Hepatocyte (in vitro differentiated cells): ENCODE measurements at regions not wholly inside any gene's neighbourhood (a gene's known extent, or its start where the extent isn't known, plus 50 kb on each side); places are given as distances from the start of the nearest gene placed in this dataset.
A peak's percentile ranks its signal among the peaks of the same experiment; 100 is the strongest.

Experiments used
- DNase-seq: peaks from one replicate; pipeline ENCODE4 v3.0.0-alpha.2; 2016; ENCODE audit warnings: low spot score
- H2AFZ ChIP-seq: fragments of 200-600 bp; sonication (generic); 2 replicates; pipeline ENCODE4 v1.6.0; 2016; ENCODE audit warnings: antibody characterized with exemption, mild to moderate bottlenecking
- H3K27ac ChIP-seq: fragments of 200-600 bp; sonication (generic); 2 replicates; pipeline ENCODE4 v1.5.1; 2016; ENCODE audit warnings: mild to moderate bottlenecking
- H3K27me3 ChIP-seq: fragments of 200-600 bp; sonication (generic); 2 replicates; pipeline ENCODE4 v1.6.1; 2016
- H3K36me3 ChIP-seq: fragments of 200-600 bp; sonication (generic); replicated peaks from 2 replicates; pipeline ENCODE4 v1.5.1; 2016; ENCODE audit warnings: low read depth; ENCODE audit not compliant: insufficient read depth
- H3K4me1 ChIP-seq: fragments of 200-600 bp; sonication (generic); 2 replicates; pipeline ENCODE4 v1.5.1; 2016; ENCODE audit warnings: mild to moderate bottlenecking, moderate library complexity; ENCODE audit not compliant: insufficient read depth
- H3K4me2 ChIP-seq: fragments of 200-600 bp; sonication (generic); 2 replicates; pipeline ENCODE4 v1.6.0; 2016
- H3K4me3 ChIP-seq: fragments of 200-600 bp; sonication (generic); 2 replicates; pipeline ENCODE4 v1.5.1; 2016; ENCODE audit warnings: mild to moderate bottlenecking
- H3K79me2 ChIP-seq: fragments of 200-600 bp; sonication (generic); 2 replicates; pipeline ENCODE4 v1.6.0; 2017; ENCODE audit warnings: mild to moderate bottlenecking
- H3K9me2 ChIP-seq: fragments of 200-600 bp; sonication (generic); replicated peaks from 2 replicates; pipeline ENCODE4 v1.6.0; 2017; ENCODE audit warnings: mild to moderate bottlenecking; ENCODE audit not compliant: insufficient read depth
- H3K9me3 ChIP-seq: fragments of 200-600 bp; sonication (generic); 2 replicates; pipeline ENCODE4 v1.5.1; 2016; ENCODE audit warnings: low read depth, mild to moderate bottlenecking
- H4K20me1 ChIP-seq: fragments of 200-600 bp; sonication (generic); 2 replicates; pipeline ENCODE4 v1.6.0; 2016; ENCODE audit warnings: mild to moderate bottlenecking; ENCODE audit not compliant: insufficient read depth, poor library complexity, severe bottlenecking
- CTCF ChIP-seq: fragments of 200-600 bp; sonication (generic); IDR thresholded peaks from 2 replicates; pipeline ENCODE4 v1.5.1; 2016; ENCODE audit warnings: antibody characterized with exemption, mild to moderate bottlenecking; ENCODE audit not compliant: poor library complexity
- EZH2 ChIP-seq: fragments of 200-600 bp; sonication (generic); IDR thresholded peaks from 2 replicates; pipeline ENCODE4 v1.6.1; 2016; ENCODE audit warnings: antibody characterized with exemption, mild to moderate bottlenecking, borderline replicate concordance
- EZH2phosphoT487 ChIP-seq: fragments of 200-600 bp; sonication (generic); IDR thresholded peaks from one replicate; pipeline ENCODE4 v1.6.1; 2018; ENCODE audit warnings: antibody characterized with exemption, mild to moderate bottlenecking, low read depth, moderate library complexity; ENCODE audit not compliant: unreplicated experiment, severe bottlenecking
- WGBS: methylation state at CpG from one replicate; pipeline ENCODE4 v1.1.6; 2016; ENCODE audit warnings: low lambda C conversion rate; ENCODE audit errors: missing lambda C conversion rate; 5-methylcytosine and 5-hydroxymethylcytosine counted together

- Histone ChIP-seq H3K4me2 (no peak overlapping the region), H3K9me2 (no peaks in the 10 kb centered on the region), H4K20me1 (peaks cover 2% of the 10 kb centered on the region), H3K4me1 (no peaks in the 10 kb centered on the region), H3K27ac (no peak overlapping the region), H3K9me3 (no peaks in the 10 kb centered on the region), H3K27me3 (no peaks in the 10 kb centered on the region), H3K36me3 (no peaks in the 10 kb centered on the region), H2AFZ (no peak overlapping the region), H3K79me2 (peaks cover 3% of the 10 kb centered on the region), H3K4me3 (no peak overlapping the region)
- no peak for DNase-seq
- WGBS = 96% methylated on average over 3 of the region's 3 CpGs
- TF ChIP-seq EZH2 = no peak
These were observed 90.5 kb upstream of the JAK1 start for GRCh38 chr1:65056866-65057265.

DNA sequence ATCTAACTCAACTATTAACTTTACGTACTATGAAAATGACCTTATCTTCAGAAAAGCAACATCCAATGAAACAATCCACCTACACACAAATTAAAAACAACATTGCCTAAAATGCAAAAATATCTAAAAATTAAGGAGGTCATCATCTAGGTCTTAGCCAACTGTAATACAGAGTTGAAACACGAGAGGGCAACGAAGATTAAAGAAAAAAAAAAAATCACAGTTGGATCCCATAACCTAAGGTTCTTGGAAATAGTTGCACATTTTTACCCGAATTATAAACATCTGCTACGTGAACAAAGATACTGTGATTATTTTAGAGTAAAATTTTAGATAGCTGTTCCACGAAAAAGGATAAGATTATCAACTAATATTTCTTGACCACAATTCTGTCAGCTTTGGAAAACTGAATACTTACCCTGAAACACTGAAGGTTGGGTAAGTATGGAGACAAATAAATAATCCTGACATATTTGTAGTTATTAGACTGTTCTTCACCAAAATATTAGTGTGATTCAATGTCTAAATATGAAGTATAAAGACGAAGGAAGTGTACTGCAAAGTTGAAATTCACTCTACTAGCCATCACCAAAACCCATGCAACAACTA lies 88.0 kb upstream of the AK4 start:
- no peak overlapping the region for H3K4me2 ChIP-seq

GRCh38 chr1:65062339-65062738 lies 85.7 kb upstream of the AK4 start:
- H3K4me1 ChIP-seq = peaks cover 9% of the 10 kb centered on the region
- H3K9me2 ChIP-seq = no peaks in the 10 kb centered on the region
- no peaks in the 10 kb centered on the region for H3K9me3 ChIP-seq
- TF ChIP-seq EZH2phosphoT487 (no peak), EZH2 (no peak), CTCF (no peak)
- H2AFZ ChIP-seq = no peak overlapping the region
- no peak overlapping the region for H3K4me2 ChIP-seq
- H3K4me3 ChIP-seq = no peak overlapping the region
- H4K20me1 ChIP-seq = peaks cover 4% of the 10 kb centered on the region
- 74% methylated on average over 2 of the region's 2 CpGs for WGBS
- H3K36me3 ChIP-seq = no peaks in the 10 kb centered on the region
- peaks cover 9% of the 10 kb centered on the region for H3K79me2 ChIP-seq
- H3K27me3 ChIP-seq = no peaks in the 10 kb centered on the region
- DNase-seq = no peak
- H3K27ac ChIP-seq = no peak overlapping the region

More for the DNA sequence above, 88.0 kb upstream of the AK4 start:
- no peaks in the 10 kb centered on the region for H3K27me3 ChIP-seq
- no peak overlapping the region for H3K4me3 ChIP-seq
- peak; percentile 69 for TF ChIP-seq CTCF
- TF ChIP-seq EZH2 = no peak
- no peak for TF ChIP-seq EZH2phosphoT487
- peaks cover 9% of the 10 kb centered on the region for H3K79me2 ChIP-seq
- no peak overlapping the region for H2AFZ ChIP-seq
- WGBS = 45% methylated on average over 7 of the region's 7 CpGs
- H3K4me1 ChIP-seq = peaks cover 4% of the 10 kb centered on the region
- no peaks in the 10 kb centered on the region for H3K36me3 ChIP-seq
- no peak overlapping the region for H3K27ac ChIP-seq
- H3K9me3 ChIP-seq = no peaks in the 10 kb centered on the region
- peak; percentile 34 for DNase-seq
- peaks cover 4% of the 10 kb centered on the region for H4K20me1 ChIP-seq
- H3K9me2 ChIP-seq = no peaks in the 10 kb centered on the region

GRCh38 chr1:65063025-65063424 lies 85.0 kb upstream of the AK4 start:
- peaks cover 4% of the 10 kb centered on the region for H4K20me1 ChIP-seq
- H3K27me3 ChIP-seq = no peaks in the 10 kb centered on the region
- H3K9me2 ChIP-seq = no peaks in the 10 kb centered on the region
- no peak overlapping the region for H2AFZ ChIP-seq
- 80% methylated on average over 6 of the region's 6 CpGs for WGBS
- no peaks in the 10 kb centered on the region for H3K9me3 ChIP-seq
- no peak for DNase-seq
- peaks cover 9% of the 10 kb centered on the region for H3K79me2 ChIP-seq
- no peak overlapping the region for H3K4me2 ChIP-seq
- peaks cover 9% of the 10 kb centered on the region for H3K4me1 ChIP-seq
- peak; percentile 31 for TF ChIP-seq CTCF
- TF ChIP-seq EZH2phosphoT487 = no peak
- no peak for TF ChIP-seq EZH2
- no peak overlapping the region for H3K4me3 ChIP-seq
- H3K27ac ChIP-seq = no peak overlapping the region
- no peaks in the 10 kb centered on the region for H3K36me3 ChIP-seq
